PFSK-1 (cell line): ENCODE measurements at regions not wholly inside any gene's neighbourhood (a gene's known extent, or its start where the extent isn't known, plus 50 kb on each side); places are given as distances from the start of the nearest gene placed in this dataset.

Source experiments
- FOXP2 ChIP-seq: optimal IDR thresholded peaks from 2 replicates; pipeline ENCODE3; 2011; ENCODE audit warnings: borderline replicate concordance, control low read depth, inconsistent platforms; ENCODE audit not compliant: insufficient read depth; ENCODE audit errors: extremely low read length, extremely low read depth
- POLR2AphosphoS5 ChIP-seq: IDR thresholded peaks from 2 replicates; pipeline ENCODE4 v1.6.1; 2012; ENCODE audit warnings: low read depth, mild to moderate bottlenecking, control low read depth, low read length, moderate library complexity
- REST ChIP-seq, 2 experiments: IDR thresholded peaks; 2 replicates each; pipeline versions ENCODE4 v1.6.1 to v1.8.0; 2011 to 2012; ENCODE audit warnings: low read depth in 2 of 2, low read length in 2 of 2, control low read depth in 1 of 2, inconsistent platforms in 1 of 2, mild to moderate bottlenecking in 1 of 2, moderate library complexity in 1 of 2; ENCODE audit not compliant: insufficient read depth in 1 of 2
- SIN3A ChIP-seq: IDR thresholded peaks from 2 replicates; pipeline ENCODE4 v1.6.1; 2012; ENCODE audit warnings: mild to moderate bottlenecking, low read length, moderate library complexity, borderline replicate concordance; ENCODE audit not compliant: insufficient read depth
- TAF1 ChIP-seq: IDR thresholded peaks from 2 replicates; pipeline ENCODE4 v1.6.1; 2012; ENCODE audit warnings: low read length, control low read depth, borderline replicate concordance; ENCODE audit not compliant: insufficient read depth

GRCh38 chr1:221633841-221634409 lies 108.0 kb downstream of the DUSP10 start:
- TF ChIP-seq TAF1 (no peak), REST (IDR thresholded peaks at IDR 0.05; ENCODE audit: insufficient read depth in 1 of 2, low read depth in 2 of 2, low read length in 2 of 2) (no peak), POLR2AphosphoS5 (no peak), SIN3A (no peak), FOXP2 (no peak)

GRCh38 chr1:221634606-221635005 lies 107.3 kb downstream of the DUSP10 start:
- no peak for TF ChIP-seq REST (IDR thresholded peaks at IDR 0.05; ENCODE audit: insufficient read depth in 1 of 2, low read depth in 2 of 2, low read length in 2 of 2)
- TF ChIP-seq SIN3A = no peak
- no peak for TF ChIP-seq POLR2AphosphoS5
- no peak for TF ChIP-seq TAF1

GRCh38 chr1:221635305-221635704 lies 106.6 kb downstream of the DUSP10 start:
- TF ChIP-seq POLR2AphosphoS5 = no peak
- no peak for TF ChIP-seq SIN3A
- TF ChIP-seq FOXP2 = no peak
- TF ChIP-seq REST (IDR thresholded peaks at IDR 0.05; ENCODE audit: insufficient read depth in 1 of 2, low read depth in 2 of 2, low read length in 2 of 2) = no peak
- TF ChIP-seq TAF1 = no peak

GRCh38 chr1:221636096-221636495 lies 105.8 kb downstream of the DUSP10 start:
- TF ChIP-seq POLR2AphosphoS5 (no peak), SIN3A (no peak), FOXP2 (no peak), REST (IDR thresholded peaks at IDR 0.05; ENCODE audit: insufficient read depth in 1 of 2, low read depth in 2 of 2, low read length in 2 of 2) (no peak), TAF1 (no peak)

- TF ChIP-seq FOXP2 (no peak), SIN3A (no peak), POLR2AphosphoS5 (no peak), REST (IDR thresholded peaks at IDR 0.05; ENCODE audit: insufficient read depth in 1 of 2, low read depth in 2 of 2, low read length in 2 of 2) (no peak), TAF1 (no peak)
Observed at GRCh38 chr1:221636967-221637366, 104.9 kb downstream of the DUSP10 start.
